Fibroblast of lung (primary cell): ENCODE measurements at regions not wholly inside any gene's neighbourhood (a gene's known extent, or its start where the extent isn't known, plus 50 kb on each side); places are given as distances from the start of the nearest gene placed in this dataset.
A peak's percentile ranks its signal among the peaks of the same experiment; 100 is the strongest.

Experiments
- DNase-seq, 2 donors: peaks; one replicate each; pipeline versions ENCODE4 v3.0.0 to v3.0.0-alpha.2; 2010; ENCODE audit warnings: low read depth in 2 of 2
- H2AFZ ChIP-seq: 2 replicates; pipeline ENCODE4 v1.5.1; 2012; ENCODE audit warnings: low read length, control low read depth, inconsistent platforms
- H3K27ac ChIP-seq: 2 replicates; pipeline ENCODE4 v1.5.1; 2011; ENCODE audit warnings: low read length, control low read depth; ENCODE audit not compliant: insufficient read depth
- H3K27me3 ChIP-seq: 2 replicates; pipeline ENCODE4 v1.5.1; 2011; ENCODE audit warnings: mild to moderate bottlenecking, low read length; ENCODE audit not compliant: control insufficient read depth, insufficient read depth
- H3K36me3 ChIP-seq: 2 replicates; pipeline ENCODE4 v1.5.1; 2011; ENCODE audit warnings: low read length; ENCODE audit not compliant: control insufficient read depth, insufficient read depth
- H3K4me1 ChIP-seq: 2 replicates; pipeline ENCODE4 v1.5.1; 2011; ENCODE audit warnings: low read length; ENCODE audit not compliant: control insufficient read depth, insufficient read depth; ENCODE audit errors: extremely low read depth
- H3K4me2 ChIP-seq: 2 replicates; pipeline ENCODE4 v1.5.1; 2011; ENCODE audit warnings: low read length, control low read depth; ENCODE audit not compliant: insufficient read depth; ENCODE audit errors: extremely low read depth
- H3K4me3 ChIP-seq, 4 experiments: fragments of 200-600 bp in 1 of 4; sonication (generic) in 1 of 4; replicated peaks in 1 of 4; 2 replicates each; pipeline ENCODE4 v1.5.1; 2011 to 2016; ENCODE audit warnings: low read length in 4 of 4, low read depth in 3 of 4, mild to moderate bottlenecking in 3 of 4, control low read depth in 2 of 4, inconsistent platforms in 1 of 4, mixed read lengths in 1 of 4; ENCODE audit not compliant: insufficient read depth in 1 of 4; ENCODE audit errors: control extremely low read depth in 1 of 4
- H3K79me2 ChIP-seq: 2 replicates; pipeline ENCODE4 v1.5.1; 2012; ENCODE audit warnings: mild to moderate bottlenecking, low read length, inconsistent platforms; ENCODE audit not compliant: control insufficient read depth, insufficient read depth
- H3K9ac ChIP-seq: 2 replicates; pipeline ENCODE4 v1.5.1; 2011; ENCODE audit warnings: mild to moderate bottlenecking, low read length, control low read depth; ENCODE audit not compliant: insufficient read depth
- H3K9me3 ChIP-seq: 2 replicates; pipeline ENCODE4 v1.5.1; 2012; ENCODE audit warnings: low read depth, low read length; ENCODE audit not compliant: control insufficient read depth, insufficient read depth
- H4K20me1 ChIP-seq: 2 replicates; pipeline ENCODE4 v1.5.1; 2011; ENCODE audit warnings: low read length; ENCODE audit not compliant: control insufficient read depth, insufficient read depth; ENCODE audit errors: extremely low read depth
- CTCF ChIP-seq, 2 donors: IDR thresholded peaks in 1 of 2; conservative IDR thresholded peaks in 1 of 2; 1 replicate in 1 of 2; 2 replicates in 1 of 2; pipeline ENCODE4 v1.5.1; 2011 to 2012; ENCODE audit warnings: low read length in 2 of 2, control low read depth in 1 of 2, inconsistent platforms in 1 of 2, low read depth in 1 of 2, mild to moderate bottlenecking in 1 of 2
- EZH2 ChIP-seq: IDR thresholded peaks from 2 replicates; pipeline ENCODE4 v1.5.1; 2012; ENCODE audit warnings: low read length, control low read depth, mild to moderate bottlenecking; ENCODE audit errors: missing control alignments

DNA sequence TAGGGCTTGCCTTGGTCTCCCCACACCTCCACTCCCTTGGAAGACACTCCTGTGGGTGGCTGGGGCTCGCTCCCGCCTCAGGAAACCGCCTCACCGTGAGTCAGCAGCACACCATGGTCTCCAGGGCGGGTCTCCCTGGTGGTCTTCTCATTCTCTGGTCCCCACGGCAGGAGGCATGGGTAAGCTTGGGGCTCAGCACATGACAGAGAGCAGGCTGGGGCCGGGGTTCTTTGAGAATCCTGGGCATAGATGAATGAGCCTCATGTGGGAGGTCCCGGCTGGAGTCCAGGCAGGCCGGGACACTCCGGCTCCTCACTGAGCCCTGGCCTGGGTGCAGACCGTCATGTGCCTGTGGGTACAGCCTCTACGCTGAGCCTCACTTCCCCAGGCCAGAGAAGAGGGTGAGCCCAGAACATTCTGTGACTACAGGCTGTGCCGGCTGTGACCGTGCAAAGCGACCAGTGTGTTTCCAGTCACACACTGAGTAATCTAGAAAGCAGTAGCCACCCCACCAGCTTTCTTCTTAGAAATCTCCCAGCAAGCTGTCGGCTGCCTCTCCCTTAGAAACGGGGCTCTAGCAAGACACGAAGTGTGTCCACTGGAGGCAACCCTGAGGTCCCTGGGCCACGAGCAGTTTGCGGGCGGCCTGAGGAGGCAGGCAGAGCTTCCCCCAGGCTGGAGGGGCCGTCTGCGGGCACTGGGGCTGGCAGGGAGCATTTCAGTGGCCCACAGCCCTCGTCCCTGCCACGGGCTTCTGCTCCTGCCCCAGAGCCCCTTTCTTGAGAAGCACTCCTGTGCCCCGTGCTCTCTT is 93.1 kb downstream of the RHOB start:
- no peak for TF ChIP-seq CTCF (conservative IDR thresholded peaks at IDR 0.05 in 1 of 2, IDR thresholded peaks at IDR 0.05 in 1 of 2; ENCODE audit: low read depth in 1 of 2, low read length in 2 of 2)
- no peak for TF ChIP-seq EZH2
- H3K4me3 ChIP-seq = no peak overlapping the region
- no peak overlapping the region for H3K27ac ChIP-seq
- DNase-seq = peak in 1 of 2 donors; percentile 14
- H3K9ac ChIP-seq = no peak overlapping the region
- no peaks in the 10 kb centered on the region for H3K9me3 ChIP-seq
- H3K79me2 ChIP-seq = no peaks in the 10 kb centered on the region
- no peaks in the 10 kb centered on the region for H4K20me1 ChIP-seq
- no peaks in the 10 kb centered on the region for H3K36me3 ChIP-seq
- no peak overlapping the region for H2AFZ ChIP-seq
- peaks cover 6% of the 10 kb centered on the region for H3K27me3 ChIP-seq
- H3K4me1 ChIP-seq = peaks cover 4% of the 10 kb centered on the region
- H3K4me2 ChIP-seq = no peak overlapping the region

GRCh38 chr2:20540587-20541293 is 93.9 kb downstream of the RHOB start:
- Histone ChIP-seq H3K9me3 (no peaks in the 10 kb centered on the region), H2AFZ (no peak overlapping the region), H3K27me3 (peaks cover 6% of the 10 kb centered on the region), H3K4me1 (peaks cover 4% of the 10 kb centered on the region), H3K27ac (no peak overlapping the region), H4K20me1 (no peaks in the 10 kb centered on the region), H3K79me2 (no peaks in the 10 kb centered on the region), H3K36me3 (no peaks in the 10 kb centered on the region), H3K4me3 (no peak overlapping the region), H3K9ac (no peak overlapping the region), H3K4me2 (no peak overlapping the region)
- TF ChIP-seq EZH2 (no peak), CTCF (conservative IDR thresholded peaks at IDR 0.05 in 1 of 2, IDR thresholded peaks at IDR 0.05 in 1 of 2; ENCODE audit: low read depth in 1 of 2, low read length in 2 of 2) (no peak)
- no peak for DNase-seq

DNA sequence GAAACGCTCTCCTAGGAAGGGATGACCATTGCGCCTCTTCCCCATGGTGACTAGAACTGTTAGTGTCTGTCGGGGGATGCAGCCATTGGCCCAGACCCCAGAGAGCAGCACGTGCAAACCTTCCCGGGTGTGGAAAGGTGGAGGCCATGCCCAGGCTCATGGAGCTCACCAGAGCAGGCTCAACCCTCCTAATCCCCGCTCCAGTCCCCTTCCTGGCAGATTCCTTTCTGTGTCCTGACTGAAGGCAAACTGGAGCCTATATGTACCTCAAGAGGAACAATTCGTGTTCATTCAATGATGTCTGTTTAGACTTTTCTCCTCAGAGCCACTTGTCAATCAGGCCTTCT is 94.4 kb downstream of the RHOB start:
- Histone ChIP-seq H3K4me1 (peaks cover 4% of the 10 kb centered on the region), H4K20me1 (no peaks in the 10 kb centered on the region), H3K4me2 (no peak overlapping the region), H3K27ac (no peak overlapping the region), H2AFZ (no peak overlapping the region), H3K9ac (no peak overlapping the region), H3K79me2 (no peaks in the 10 kb centered on the region), H3K4me3 (no peak overlapping the region), H3K36me3 (no peaks in the 10 kb centered on the region), H3K27me3 (peaks cover 6% of the 10 kb centered on the region), H3K9me3 (no peaks in the 10 kb centered on the region)
- no peak for DNase-seq
- TF ChIP-seq EZH2 = no peak
- TF ChIP-seq CTCF (conservative IDR thresholded peaks at IDR 0.05 in 1 of 2, IDR thresholded peaks at IDR 0.05 in 1 of 2; ENCODE audit: low read depth in 1 of 2, low read length in 2 of 2) = no peak
